SK-N-MC (cell line): ENCODE measurements at regions not wholly inside any gene's neighbourhood (a gene's known extent, or its start where the extent isn't known, plus 50 kb on each side); places are given as distances from the start of the nearest gene placed in this dataset.
"Not testable (repeated sequence)": the region's sequence is repeated elsewhere in the genome, so short reads cannot be mapped to it uniquely, and the experiment has no call there.

Experiments used
- EZH2 ChIP-seq: fragments of 200-600 bp; sonication (generic); IDR thresholded peaks from one replicate; pipeline ENCODE4 v1.6.1; 2017; ENCODE audit warnings: antibody characterized with exemption
- POLR2AphosphoS5 ChIP-seq: IDR thresholded peaks from 2 replicates; pipeline ENCODE4 v1.6.1; 2012; ENCODE audit warnings: mild to moderate bottlenecking, low read depth, low read length, borderline replicate concordance

DNA sequence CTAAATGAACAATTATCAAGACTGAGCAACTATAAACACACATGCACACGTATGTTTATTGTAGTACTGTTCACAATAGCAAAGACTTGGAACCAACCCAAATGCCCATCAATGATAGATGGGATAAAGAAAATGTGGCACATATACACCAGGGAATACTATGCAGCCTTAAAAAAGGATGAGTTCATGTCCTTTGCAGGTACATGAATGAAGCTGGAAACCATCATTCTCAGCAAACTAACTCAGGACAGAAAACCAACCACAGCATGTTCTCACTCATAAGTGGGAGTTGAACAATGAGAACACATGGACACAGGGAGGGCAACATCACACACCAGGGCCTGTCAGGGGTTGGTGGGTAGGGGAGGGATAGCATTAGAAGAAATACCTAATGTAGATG, 445.4 kb downstream of the BCAT1 start:
- TF ChIP-seq POLR2AphosphoS5, EZH2: not testable (repeated sequence)
